SK-N-SH (cell line): ENCODE measurements at regions not wholly inside any gene's neighbourhood (a gene's known extent, or its start where the extent isn't known, plus 50 kb on each side); places are given as distances from the start of the nearest gene placed in this dataset.

Experiments
- CHD2 ChIP-seq: fragments of 150-350 bp; IDR thresholded peaks from 2 replicates; pipeline ENCODE4 v1.6.1; 2018; ENCODE audit warnings: low read length; ENCODE audit not compliant: partially characterized antibody
- FOXJ3 ChIP-seq: sonication (generic); formaldehyde crosslinking; IDR thresholded peaks from 2 replicates; pipeline ENCODE4 v1.5.1; 2020; ENCODE audit warnings: mild to moderate bottlenecking, missing genetic modification reagents
- TCF12 ChIP-seq: IDR thresholded peaks from 2 replicates; pipeline ENCODE4 v1.4.0; 2012
- TF ChIP-seq, protein P1 (sequence below): IDR thresholded peaks from 2 replicates; pipeline ENCODE4 v1.6.1; 2012; ENCODE audit warnings: mild to moderate bottlenecking, low read depth, low read length, moderate library complexity
- TF ChIP-seq, protein P2 (sequence below): fragments of 200-600 bp; sonication (generic); IDR thresholded peaks from 2 replicates; pipeline ENCODE4 v1.6.1; 2017; ENCODE audit warnings: antibody characterized with exemption, mild to moderate bottlenecking, moderate library complexity

DNA sequence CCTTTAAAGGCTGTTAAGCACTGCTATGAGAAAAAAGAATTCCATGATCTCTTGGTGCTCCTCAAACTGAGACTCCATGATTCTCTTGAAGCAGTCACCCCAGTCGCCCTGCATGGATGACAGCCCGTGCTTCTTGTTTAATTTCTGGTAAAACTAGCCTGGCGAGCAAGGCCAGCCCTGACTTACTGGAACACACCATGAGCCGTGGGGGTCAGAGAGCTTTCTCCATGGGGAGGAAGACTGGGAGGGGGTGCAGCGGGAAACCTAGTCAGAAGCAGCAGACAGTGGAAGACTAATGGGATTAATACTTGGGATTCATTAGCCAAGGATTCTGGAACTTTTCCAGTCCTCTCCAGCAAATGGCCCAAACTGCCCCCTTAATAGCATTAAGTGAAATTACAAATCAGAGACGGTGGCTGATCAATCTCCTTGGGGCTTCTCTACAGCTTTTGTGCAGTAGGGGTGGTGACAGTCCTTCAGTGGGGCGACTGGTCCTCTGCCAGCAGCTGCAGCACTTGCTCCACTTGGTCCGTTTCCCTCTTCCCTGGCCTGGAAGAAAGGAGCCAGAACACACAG lies 57.2 kb upstream of the LRRN2 start:
- no peak for TF ChIP-seq CHD2
- no peak for TF ChIP-seq TCF12
- TF ChIP-seq, protein P1, sequence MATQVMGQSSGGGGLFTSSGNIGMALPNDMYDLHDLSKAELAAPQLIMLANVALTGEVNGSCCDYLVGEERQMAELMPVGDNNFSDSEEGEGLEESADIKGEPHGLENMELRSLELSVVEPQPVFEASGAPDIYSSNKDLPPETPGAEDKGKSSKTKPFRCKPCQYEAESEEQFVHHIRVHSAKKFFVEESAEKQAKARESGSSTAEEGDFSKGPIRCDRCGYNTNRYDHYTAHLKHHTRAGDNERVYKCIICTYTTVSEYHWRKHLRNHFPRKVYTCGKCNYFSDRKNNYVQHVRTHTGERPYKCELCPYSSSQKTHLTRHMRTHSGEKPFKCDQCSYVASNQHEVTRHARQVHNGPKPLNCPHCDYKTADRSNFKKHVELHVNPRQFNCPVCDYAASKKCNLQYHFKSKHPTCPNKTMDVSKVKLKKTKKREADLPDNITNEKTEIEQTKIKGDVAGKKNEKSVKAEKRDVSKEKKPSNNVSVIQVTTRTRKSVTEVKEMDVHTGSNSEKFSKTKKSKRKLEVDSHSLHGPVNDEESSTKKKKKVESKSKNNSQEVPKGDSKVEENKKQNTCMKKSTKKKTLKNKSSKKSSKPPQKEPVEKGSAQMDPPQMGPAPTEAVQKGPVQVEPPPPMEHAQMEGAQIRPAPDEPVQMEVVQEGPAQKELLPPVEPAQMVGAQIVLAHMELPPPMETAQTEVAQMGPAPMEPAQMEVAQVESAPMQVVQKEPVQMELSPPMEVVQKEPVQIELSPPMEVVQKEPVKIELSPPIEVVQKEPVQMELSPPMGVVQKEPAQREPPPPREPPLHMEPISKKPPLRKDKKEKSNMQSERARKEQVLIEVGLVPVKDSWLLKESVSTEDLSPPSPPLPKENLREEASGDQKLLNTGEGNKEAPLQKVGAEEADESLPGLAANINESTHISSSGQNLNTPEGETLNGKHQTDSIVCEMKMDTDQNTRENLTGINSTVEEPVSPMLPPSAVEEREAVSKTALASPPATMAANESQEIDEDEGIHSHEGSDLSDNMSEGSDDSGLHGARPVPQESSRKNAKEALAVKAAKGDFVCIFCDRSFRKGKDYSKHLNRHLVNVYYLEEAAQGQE: no peak
- TF ChIP-seq, protein P2, sequence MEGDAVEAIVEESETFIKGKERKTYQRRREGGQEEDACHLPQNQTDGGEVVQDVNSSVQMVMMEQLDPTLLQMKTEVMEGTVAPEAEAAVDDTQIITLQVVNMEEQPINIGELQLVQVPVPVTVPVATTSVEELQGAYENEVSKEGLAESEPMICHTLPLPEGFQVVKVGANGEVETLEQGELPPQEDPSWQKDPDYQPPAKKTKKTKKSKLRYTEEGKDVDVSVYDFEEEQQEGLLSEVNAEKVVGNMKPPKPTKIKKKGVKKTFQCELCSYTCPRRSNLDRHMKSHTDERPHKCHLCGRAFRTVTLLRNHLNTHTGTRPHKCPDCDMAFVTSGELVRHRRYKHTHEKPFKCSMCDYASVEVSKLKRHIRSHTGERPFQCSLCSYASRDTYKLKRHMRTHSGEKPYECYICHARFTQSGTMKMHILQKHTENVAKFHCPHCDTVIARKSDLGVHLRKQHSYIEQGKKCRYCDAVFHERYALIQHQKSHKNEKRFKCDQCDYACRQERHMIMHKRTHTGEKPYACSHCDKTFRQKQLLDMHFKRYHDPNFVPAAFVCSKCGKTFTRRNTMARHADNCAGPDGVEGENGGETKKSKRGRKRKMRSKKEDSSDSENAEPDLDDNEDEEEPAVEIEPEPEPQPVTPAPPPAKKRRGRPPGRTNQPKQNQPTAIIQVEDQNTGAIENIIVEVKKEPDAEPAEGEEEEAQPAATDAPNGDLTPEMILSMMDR: no peak
- TF ChIP-seq FOXJ3 (CRISPR knock-in tag): no peak
